DMS114 treated with DMSO at 0.1 percent for 48 hours (cell line): ENCODE measurements at regions not wholly inside any gene's neighbourhood (a gene's known extent, or its start where the extent isn't known, plus 50 kb on each side); places are given as distances from the start of the nearest gene placed in this dataset.
"Not testable (repeated sequence)": the region's sequence is repeated elsewhere in the genome, so short reads cannot be mapped to it uniquely, and the experiment has no call there.

Experiments
- DNase-seq: peaks from one replicate; lab custom pipeline; 2025; ENCODE audit not compliant: unreplicated experiment; lab: John Stamatoyannopoulos, UW

DNA sequence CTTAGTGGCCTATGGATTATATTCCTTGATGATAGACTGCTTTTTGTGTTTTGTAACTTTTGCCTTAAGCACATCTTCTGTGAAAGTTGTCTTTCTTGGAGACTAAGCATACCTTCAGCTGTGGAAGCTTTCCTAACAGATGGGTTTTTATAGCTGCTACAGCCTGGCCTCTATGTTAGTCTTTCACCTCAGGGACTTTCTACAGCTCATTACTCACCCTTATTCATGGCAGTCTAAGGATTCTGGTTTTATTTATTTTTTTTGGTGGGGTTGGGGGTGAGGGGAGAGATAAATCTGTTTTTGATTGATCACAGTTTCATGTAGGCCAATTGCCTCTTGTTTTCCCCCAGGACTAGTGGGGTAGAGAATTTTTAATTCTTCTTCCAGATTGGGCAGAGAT lies 219.9 kb downstream of the DKK1 start:
- DNase-seq: no peak

DNA sequence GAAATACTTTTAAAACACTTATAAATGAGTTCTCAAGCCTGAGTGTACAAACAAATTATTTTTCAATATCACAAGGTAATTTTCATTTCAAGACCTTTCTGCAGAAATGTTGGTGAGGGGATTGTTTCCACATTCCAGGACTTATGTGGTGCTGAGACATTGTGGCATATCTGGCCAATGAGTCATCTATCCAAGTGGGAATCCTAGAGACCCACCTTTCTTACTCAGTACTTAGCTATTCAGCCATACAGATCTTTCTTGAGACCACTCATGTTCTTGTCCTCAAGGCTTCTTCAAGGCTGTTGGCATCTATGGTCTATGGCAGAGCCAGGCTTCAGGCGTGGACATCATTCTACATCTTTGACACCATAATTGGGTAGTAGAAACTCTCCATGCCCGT lies 225.4 kb downstream of the DKK1 start:
- no peak for DNase-seq

GRCh38 chr10:52540479-52540984 lies 226.5 kb downstream of the DKK1 start:
- no peak for DNase-seq

- DNase-seq: no peak
Observed at GRCh38 chr10:52541006-52541473, 227.0 kb downstream of the DKK1 start.

DNA sequence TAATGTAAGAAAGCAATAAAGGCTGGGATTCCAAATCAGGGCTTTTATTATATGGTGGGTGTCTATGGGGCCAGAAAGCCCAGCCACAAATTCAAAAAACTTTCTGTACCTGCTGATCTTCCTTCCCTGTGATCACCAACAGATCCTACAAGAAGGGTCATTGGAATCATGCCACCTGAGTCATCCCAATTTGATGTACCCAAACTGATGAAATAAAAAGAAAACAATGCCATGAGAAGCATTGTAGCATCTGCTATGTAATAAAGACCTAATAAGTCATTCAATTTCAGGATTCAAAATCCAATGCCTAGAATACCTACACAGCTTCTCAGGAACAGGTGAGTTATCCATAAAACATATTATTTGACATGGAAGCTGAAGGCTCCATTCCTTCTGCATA lies 228.8 kb downstream of the DKK1 start:
- no peak for DNase-seq

GRCh38 chr10:52551046-52551445 lies 221.5 kb downstream of the MBL2 start:
- DNase-seq: no peak

DNA sequence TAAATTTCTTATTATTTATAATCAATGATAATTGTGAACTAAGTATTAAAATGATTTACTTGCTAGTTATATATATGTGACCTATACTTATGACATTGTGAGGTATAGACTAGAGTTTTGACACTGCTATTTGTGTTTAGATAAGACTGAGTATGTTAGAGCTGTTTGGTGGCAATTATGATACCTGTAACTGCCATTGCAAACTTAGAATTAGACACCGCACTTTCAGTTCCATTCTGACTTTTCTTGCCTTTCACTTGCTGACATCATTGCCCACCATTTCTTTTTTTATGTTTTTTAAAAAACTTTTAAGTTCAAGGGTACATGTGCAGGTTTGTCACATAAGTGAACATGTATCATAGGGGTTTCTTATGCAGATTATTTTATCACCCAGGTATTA lies 214.5 kb downstream of the MBL2 start:
- no peak for DNase-seq

- DNase-seq: no peak
Observed at GRCh38 chr10:52561322-52561721, 211.3 kb downstream of the MBL2 start.

GRCh38 chr10:52563360-52563759 lies 209.2 kb downstream of the MBL2 start:
- DNase-seq: no peak

- DNase-seq: no peak
Observed at GRCh38 chr10:52566471-52567246, 205.9 kb downstream of the MBL2 start.

DNA sequence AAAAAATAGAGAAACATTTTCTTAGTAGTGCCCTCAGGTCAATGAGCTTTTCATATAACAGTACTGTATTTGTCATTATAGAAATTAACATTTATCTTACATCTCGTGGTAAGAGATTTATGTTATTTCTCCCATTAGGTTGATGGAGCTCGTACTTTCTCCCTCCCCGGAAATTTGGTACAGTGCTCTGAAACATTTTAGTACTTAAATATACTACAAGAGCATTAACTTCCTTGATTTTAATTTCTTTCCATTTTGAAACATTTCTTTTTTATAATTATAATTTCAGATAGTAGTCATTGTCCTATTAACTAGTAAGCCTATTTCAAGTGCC lies 205.4 kb downstream of the MBL2 start:
- DNase-seq: no peak

- DNase-seq: no peak
Observed at GRCh38 chr10:52568309-52568708, 204.3 kb downstream of the MBL2 start.

DNA sequence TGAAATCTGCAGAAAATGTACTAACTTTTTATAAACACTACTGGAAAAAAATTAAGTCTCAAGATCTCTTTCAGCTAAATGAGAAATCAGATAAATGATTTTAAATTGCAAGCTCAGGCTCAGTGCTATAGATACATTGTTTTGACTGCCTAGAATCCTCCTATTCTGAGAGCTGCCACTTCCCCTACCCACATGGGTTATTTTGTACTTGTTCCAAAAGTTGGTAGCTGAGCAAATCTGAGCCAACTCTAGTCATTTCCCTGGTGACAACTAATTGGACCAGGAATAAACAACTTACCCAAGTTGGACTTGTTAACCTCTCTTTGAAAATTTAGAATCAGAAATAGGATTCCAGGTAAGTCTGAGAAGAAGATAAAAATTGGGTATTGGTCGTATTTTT lies 202.1 kb downstream of the MBL2 start:
- DNase-seq: no peak

GRCh38 chr10:52571018-52571417 lies 201.6 kb downstream of the MBL2 start:
- no peak for DNase-seq

DNA sequence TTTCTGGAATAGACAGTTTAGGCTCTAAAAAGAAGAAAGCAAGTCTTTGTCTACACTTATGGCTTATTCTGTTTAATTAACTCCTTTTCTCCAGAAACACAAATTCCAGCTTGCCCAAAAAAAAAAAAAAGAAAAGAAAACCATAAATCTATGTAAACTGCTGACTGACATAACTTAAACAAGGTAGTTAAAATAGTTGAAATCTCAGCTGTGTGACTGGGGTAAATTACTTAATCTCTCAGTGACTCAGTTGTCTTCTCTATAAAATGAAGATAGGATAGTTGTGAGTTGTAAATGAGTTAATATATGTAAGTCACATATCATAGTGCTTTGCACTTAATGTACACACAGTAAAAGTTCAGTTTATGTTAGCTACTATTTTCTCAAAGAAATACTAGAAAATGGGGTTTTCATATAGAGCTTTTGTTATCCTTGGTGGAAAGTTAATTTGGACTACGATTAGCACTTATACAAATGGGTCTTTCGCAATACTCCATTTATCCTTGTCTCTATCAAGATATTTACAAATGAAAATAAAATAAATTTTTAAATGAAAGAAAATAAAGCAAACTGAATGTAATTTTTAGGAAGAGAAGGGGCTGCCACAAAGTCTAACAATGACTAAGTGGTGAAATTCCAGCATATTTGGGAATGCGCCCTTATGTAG lies 200.9 kb downstream of the MBL2 start:
- no peak for DNase-seq

- DNase-seq: no peak
Observed at GRCh38 chr10:52573347-52573746, 199.2 kb downstream of the MBL2 start.

DNA sequence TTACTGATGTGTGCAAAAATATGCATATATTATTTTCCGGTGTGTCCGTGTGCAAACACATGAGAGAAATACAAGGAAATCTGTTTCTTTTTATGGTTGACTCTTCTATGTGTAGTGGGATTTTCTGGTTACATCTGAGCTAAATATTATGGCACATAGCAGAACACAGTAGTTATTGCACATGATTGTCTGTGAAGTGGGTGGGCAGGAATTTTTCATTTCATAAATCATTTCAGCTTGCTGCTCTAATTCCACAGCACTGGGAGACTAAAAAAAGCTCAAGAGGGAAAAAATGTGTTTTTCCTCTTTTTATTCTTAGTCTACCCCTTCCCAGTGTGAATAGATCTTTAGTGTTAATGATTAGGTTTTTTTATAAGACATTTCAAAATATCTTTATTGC lies 197.9 kb downstream of the MBL2 start:
- no peak for DNase-seq

GRCh38 chr10:52577047-52577446 lies 195.5 kb downstream of the MBL2 start:
- no peak for DNase-seq

DNA sequence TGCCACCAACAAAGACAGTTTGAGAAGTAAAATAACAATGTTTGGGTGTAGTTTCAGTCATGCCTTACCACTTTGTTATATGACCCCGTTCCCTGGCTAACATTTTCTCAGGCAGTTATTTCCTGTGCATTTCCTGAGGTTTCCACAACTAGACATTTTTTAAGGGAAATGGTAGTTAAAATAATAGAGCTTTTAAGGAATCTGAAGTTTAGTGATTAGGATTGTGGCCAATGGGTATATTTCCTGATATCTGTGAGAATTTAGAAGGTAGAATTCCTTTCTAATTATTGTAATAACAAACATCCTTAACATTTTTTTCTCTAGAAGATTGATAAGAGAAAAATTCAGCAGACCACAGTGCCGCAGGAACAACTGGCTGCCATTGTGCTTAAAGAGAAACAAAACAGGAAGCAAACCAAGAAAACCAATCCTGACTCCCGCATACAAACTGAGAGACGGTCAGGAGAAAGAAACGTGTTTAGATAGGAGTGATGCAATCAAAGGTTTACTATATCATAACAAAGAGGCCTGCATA lies 193.6 kb downstream of the MBL2 start:
- no peak for DNase-seq

GRCh38 chr10:52581636-52582035 lies 190.9 kb downstream of the MBL2 start:
- DNase-seq: not testable (repeated sequence)

GRCh38 chr10:52583336-52583735 lies 189.2 kb downstream of the MBL2 start:
- DNase-seq: no peak

DNA sequence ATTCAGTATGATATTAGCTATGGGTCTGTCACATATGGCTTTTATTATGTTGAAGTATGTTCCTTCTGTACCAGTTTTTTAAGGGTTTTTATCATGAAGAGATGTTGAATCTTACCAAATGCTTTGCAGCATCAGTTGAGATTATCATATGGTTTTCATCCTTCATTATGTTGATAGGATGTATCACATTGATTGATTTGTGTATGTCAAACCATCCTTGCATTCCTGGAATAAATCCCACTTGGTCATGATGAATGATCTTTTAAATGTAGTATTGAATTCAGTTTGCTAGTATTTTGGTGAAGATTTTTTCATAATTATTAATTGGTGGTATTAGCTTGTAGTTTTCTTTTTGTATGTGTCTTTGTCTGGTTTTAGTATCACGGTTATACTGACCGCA lies 185.9 kb downstream of the MBL2 start:
- DNase-seq: no peak
